LNCaP clone FGC (cell line): ENCODE measurements at regions not wholly inside any gene's neighbourhood (a gene's known extent, or its start where the extent isn't known, plus 50 kb on each side); places are given as distances from the start of the nearest gene placed in this dataset.

Experiments
- DNase-seq: peaks from one replicate; pipeline ENCODE4 v3.0.0-alpha.2; 2011; ENCODE audit warnings: low read depth
- H3K4me3 ChIP-seq: 2 replicates; pipeline ENCODE4 v1.5.1; 2011; ENCODE audit warnings: mild to moderate bottlenecking, low read depth, low read length, control low read depth
- TF ChIP-seq, protein P1 (sequence below): IDR thresholded peaks from 2 replicates; pipeline ENCODE4 v1.5.1; 2012; ENCODE audit warnings: mild to moderate bottlenecking; ENCODE audit not compliant: control insufficient read depth, insufficient read depth; ENCODE audit errors: extremely low read depth

DNA sequence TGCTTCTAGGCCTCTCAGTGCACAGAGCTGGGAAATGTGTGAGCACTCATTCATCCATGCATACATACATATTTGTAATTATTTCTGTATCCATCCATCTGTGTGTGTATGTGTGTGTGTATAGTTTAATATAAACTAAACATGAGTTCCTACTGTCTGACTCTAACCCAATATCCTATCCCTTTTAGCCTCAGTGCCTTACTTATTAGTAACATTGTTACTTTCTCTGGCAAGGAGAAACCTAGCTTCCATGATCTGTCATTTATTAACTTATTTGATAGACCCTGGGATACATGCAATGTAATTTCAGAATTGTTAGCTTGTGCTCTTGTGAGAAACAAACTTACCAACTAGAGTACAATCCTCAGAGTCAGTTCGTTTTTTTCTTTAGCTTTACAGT lies 59.0 kb upstream of the WSCD1 start:
- H3K4me3 ChIP-seq = no peak overlapping the region
- no peak for DNase-seq
- TF ChIP-seq, protein P1, sequence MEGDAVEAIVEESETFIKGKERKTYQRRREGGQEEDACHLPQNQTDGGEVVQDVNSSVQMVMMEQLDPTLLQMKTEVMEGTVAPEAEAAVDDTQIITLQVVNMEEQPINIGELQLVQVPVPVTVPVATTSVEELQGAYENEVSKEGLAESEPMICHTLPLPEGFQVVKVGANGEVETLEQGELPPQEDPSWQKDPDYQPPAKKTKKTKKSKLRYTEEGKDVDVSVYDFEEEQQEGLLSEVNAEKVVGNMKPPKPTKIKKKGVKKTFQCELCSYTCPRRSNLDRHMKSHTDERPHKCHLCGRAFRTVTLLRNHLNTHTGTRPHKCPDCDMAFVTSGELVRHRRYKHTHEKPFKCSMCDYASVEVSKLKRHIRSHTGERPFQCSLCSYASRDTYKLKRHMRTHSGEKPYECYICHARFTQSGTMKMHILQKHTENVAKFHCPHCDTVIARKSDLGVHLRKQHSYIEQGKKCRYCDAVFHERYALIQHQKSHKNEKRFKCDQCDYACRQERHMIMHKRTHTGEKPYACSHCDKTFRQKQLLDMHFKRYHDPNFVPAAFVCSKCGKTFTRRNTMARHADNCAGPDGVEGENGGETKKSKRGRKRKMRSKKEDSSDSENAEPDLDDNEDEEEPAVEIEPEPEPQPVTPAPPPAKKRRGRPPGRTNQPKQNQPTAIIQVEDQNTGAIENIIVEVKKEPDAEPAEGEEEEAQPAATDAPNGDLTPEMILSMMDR = no peak

DNA sequence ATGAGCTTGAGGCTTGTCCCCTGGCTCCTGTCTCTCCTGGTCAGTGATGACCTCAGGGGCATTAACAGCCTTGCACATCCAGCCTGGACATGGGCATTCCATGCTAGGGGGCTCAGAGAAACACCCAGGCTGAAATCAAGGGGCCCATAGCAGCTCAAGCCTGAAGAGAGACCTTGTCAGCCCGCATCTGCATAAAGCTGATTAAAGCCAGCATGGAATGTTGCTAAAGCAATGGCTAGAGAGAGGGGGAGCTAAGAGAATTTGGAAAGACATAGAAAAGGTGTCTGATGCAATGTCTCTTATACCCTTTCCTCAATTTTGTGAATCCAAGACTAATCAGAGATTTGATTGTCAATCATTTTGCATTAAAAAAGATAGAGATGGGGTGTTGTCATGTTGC lies 51.4 kb upstream of the WSCD1 start:
- DNase-seq = no peak
- TF ChIP-seq, protein P1 = no peak
- H3K4me3 ChIP-seq = no peak overlapping the region

DNA sequence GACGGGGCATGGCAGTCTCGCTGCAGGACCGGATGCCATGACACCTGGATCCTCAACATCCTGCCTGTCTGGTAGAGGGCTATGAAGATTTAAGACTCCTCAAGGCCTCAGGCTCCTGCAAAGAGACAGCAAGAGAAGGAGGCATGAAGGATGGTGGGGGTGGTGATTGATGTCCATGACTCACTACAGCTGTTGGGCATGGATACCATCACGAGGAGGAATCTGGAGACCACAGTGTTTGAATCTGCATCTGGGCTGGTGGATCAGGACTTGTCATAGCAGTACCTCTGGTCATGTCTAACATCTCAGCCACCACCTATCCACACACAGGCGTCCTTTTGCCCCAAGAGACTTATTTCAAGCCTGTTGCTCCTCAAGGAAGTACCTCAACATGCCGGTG lies 50.2 kb upstream of the WSCD1 start:
- H3K4me3 ChIP-seq = no peak overlapping the region
- DNase-seq = no peak
- TF ChIP-seq, protein P1 = no peak

DNA sequence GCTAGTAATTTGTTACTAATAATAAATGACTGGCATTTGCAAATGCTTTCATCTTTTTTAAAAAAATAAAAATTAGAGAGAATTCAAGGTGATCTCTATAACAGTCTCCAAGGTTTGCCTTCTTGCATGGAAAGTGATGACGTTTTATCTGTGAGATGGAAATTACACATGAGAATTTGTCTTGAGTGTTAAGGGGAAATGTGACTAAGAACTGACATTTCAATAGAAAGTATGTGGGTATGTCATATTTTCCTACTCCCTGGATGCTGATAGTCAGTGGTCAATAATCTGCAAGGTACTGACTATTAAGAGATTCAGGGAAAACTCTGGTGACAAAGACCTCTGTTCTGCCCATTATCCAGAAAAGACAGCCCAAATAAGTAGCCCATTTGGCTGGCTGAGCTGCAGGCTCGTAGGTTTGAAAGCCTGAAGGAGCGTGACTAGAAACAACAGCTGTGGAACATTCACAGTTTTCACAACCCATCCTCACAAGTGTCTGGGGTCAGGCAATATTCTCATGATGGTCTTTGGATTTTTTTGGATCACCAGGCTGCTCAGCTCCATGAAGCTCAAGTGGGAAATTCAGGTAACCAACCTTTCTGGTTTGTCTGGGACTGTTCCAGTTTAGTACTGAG lies 49.7 kb upstream of the WSCD1 start:
- no peak for DNase-seq
- TF ChIP-seq, protein P1 = no peak

More for the DNA sequence above, 49.7 kb upstream of the WSCD1 start:
- H3K4me3 ChIP-seq = no peak overlapping the region
